ENCODE measurements at regions not wholly inside any gene's neighbourhood (a gene's known extent, or its start where the extent isn't known, plus 50 kb on each side); places are given as distances from the start of the nearest gene placed in this dataset.

- ATAC-seq (no peak), DNase-seq (ENCODE audit: low read depth, low spot score) (no peak)
- Histone ChIP-seq H3K36me3 (ENCODE audit: control insufficient read depth, insufficient read depth, low read length) (no peaks in the 10 kb centered on the region), H3K27ac (ENCODE audit: low read length) (no peak overlapping the region), H3K4me1 (ENCODE audit: control insufficient read depth, insufficient read depth, low read length) (peaks cover 3% of the 10 kb centered on the region; the same call in 1 of the 2 replicates), H3K4me3 (ENCODE audit: low read depth in 2 of 2, low read length in 2 of 2) (no peak overlapping the region), H3K27me3 (ENCODE audit: control insufficient read depth, insufficient read depth, low read length) (no peaks in the 10 kb centered on the region), H3K9me3 (ENCODE audit: control insufficient read depth, insufficient read depth, low read depth, low read length) (no peaks in the 10 kb centered on the region)
- in situ Hi-C loops (cut with HindIII; ENCODE audit: low pct_unique_long_range_greater_than_20kb, low sequenced_read_pairs) = no loop called here
- ChIA-PET CTCF (no interaction called here), POLR2A (no interaction called here)
- no TSS peak for BruUV-seq (replicated peaks)
- intact Hi-C loops (cut with micrococcal nuclease; ENCODE audit: unreplicated experiment) = loop anchor here (5.0 to 10.0 kb wide), 3 partner anchors 284 to 637 kb away; no protein-coding TSS in a partner anchor
- no peak for TF ChIP-seq POLR2AphosphoS5 (IDR thresholded peaks at IDR 0.05; ENCODE audit: low read depth, low read length)
- TF ChIP-seq SIN3A (IDR thresholded peaks at IDR 0.05; ENCODE audit: borderline replicate concordance, insufficient read depth, low read depth, low read length) = no peak
- no peak for TF ChIP-seq CTCF (IDR thresholded peaks at IDR 0.05)
- TF ChIP-seq REST (IDR thresholded peaks at IDR 0.05; ENCODE audit: insufficient read depth in 1 of 2, low read depth in 2 of 2, low read length in 1 of 2) = no peak
- TF ChIP-seq TCF7L2 (IDR thresholded peaks at IDR 0.05; ENCODE audit: low read depth, low read length) = no peak
These were observed 73.2 kb upstream of the PRR5 start for GRCh38 chr22:44628835-44629234.

- in situ Hi-C loops (cut with HindIII; ENCODE audit: low pct_unique_long_range_greater_than_20kb, low sequenced_read_pairs) = no loop called here
- no peaks in the 10 kb centered on the region for H3K36me3 ChIP-seq (ENCODE audit: control insufficient read depth, insufficient read depth, low read length)
- TF ChIP-seq CTCF (IDR thresholded peaks at IDR 0.05) (no peak), TCF7L2 (IDR thresholded peaks at IDR 0.05; ENCODE audit: low read depth, low read length) (no peak), POLR2AphosphoS5 (IDR thresholded peaks at IDR 0.05; ENCODE audit: low read depth, low read length) (no peak), REST (IDR thresholded peaks at IDR 0.05; ENCODE audit: insufficient read depth in 1 of 2, low read depth in 2 of 2, low read length in 1 of 2) (no peak), SIN3A (IDR thresholded peaks at IDR 0.05; ENCODE audit: borderline replicate concordance, insufficient read depth, low read depth, low read length) (no peak)
- DNase-seq (ENCODE audit: low read depth, low spot score) = no peak
- intact Hi-C loops (cut with micrococcal nuclease; ENCODE audit: unreplicated experiment) = loop anchor here (5.0 to 10.0 kb wide), 3 partner anchors 283 to 636 kb away; no protein-coding TSS in a partner anchor
- no peak overlapping the region for H3K27ac ChIP-seq (ENCODE audit: low read length)
- no TSS peak for BruUV-seq (replicated peaks)
- no peaks in the 10 kb centered on the region for H3K27me3 ChIP-seq (ENCODE audit: control insufficient read depth, insufficient read depth, low read length)
- peaks cover 3% of the 10 kb centered on the region; the same call in 1 of the 2 replicates for H3K4me1 ChIP-seq (ENCODE audit: control insufficient read depth, insufficient read depth, low read length)
- ChIA-PET CTCF (no interaction called here), POLR2A (no interaction called here)
- no peaks in the 10 kb centered on the region for H3K9me3 ChIP-seq (ENCODE audit: control insufficient read depth, insufficient read depth, low read depth, low read length)
- no peak overlapping the region for H3K4me3 ChIP-seq (ENCODE audit: low read depth in 2 of 2, low read length in 2 of 2)
- ATAC-seq = no peak
These were observed 73.7 kb upstream of the PRR5 start for GRCh38 chr22:44628273-44628672.
